HG03469 (cell line): ENCODE measurements at regions not wholly inside any gene's neighbourhood (a gene's known extent, or its start where the extent isn't known, plus 50 kb on each side); places are given as distances from the start of the nearest gene placed in this dataset.
"Not testable (repeated sequence)": the region's sequence is repeated elsewhere in the genome, so short reads cannot be mapped to it uniquely, and the experiment has no call there.

ENCODE experiments used
- ATAC-seq: cut with Tn5 transposase; IDR thresholded peaks from one replicate; pipeline ENCODE4 v1.9.1; 2021; ENCODE audit warnings: mild to moderate bottlenecking, moderate library complexity, moderate number of reproducible peaks; ENCODE audit not compliant: unreplicated experiment

DNA sequence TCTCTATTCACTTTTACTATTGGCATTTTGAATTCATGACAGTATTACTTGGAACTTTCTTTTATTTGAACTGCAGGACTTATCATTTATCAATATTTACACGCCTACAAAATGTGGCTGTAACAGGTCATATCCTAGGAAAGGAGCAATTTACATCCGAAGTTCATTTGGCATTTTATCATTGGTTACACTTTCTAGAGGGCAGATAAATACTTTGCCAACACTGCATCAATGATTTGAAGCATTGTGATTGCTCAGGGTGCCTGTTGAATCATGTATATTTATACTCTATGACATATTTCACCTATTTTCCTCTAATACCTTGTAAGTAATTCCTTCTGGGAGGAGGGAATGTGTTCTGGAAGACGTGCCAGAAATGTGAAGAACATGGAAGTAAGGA is 136.7 kb downstream of the MID1IP1 start:
- ATAC-seq = no peak

DNA sequence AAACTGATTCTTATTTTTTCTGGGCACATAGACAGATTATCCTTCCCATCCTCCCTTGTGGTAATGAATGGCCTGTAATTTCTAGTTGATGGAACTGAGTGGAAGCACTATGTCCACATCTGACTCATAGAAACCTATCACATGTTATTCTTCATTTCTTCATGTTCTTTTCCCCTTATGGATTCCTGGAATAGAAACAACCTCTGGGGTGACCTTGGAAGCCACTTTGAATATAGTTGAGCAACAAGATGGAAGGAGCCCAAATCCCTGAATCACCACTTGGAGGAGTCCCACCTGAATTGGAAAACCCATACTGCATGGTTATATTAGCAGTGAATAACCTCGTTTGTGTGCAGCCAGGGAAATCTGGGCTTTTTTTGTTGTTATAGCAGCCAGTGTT is 137.8 kb downstream of the MID1IP1 start:
- ATAC-seq = no peak

DNA sequence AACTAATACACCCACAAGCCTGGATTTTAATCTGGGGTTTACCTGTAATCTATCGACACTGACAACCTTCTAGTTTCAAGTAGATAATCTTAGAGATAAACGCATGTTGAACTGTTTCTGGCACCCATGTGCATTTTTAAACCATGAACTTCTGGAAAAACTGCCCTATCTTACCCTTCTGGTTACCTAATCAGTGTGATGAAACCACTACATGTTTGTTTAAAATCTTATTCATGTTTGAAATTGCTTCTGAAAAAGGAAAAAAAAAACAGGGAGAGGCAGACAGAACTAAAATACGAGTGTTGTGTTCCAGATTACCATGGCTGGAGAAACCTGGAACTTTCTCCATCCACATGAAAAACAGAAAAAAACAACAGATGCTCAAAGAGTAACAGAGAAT is 139.3 kb downstream of the MID1IP1 start:
- ATAC-seq = no peak

DNA sequence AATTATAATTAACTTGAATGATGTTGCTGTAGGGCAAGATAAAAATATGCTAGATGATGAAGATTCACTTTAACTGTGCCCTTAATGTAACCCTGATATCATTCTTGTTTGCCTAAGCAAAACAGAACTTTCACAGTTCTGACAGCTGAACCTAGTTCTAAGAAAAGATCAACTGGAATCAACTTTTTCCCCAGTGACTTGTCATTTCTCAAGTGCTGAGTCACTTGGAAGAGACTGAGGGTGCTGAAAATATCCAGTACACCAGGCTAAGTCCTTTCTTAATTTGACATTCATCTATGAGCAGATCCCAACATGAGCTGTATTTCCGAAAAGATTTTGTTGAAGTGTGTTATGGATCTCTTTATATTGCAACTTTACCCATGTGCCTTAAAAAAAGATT is 140.4 kb downstream of the MID1IP1 start:
- ATAC-seq = no peak

DNA sequence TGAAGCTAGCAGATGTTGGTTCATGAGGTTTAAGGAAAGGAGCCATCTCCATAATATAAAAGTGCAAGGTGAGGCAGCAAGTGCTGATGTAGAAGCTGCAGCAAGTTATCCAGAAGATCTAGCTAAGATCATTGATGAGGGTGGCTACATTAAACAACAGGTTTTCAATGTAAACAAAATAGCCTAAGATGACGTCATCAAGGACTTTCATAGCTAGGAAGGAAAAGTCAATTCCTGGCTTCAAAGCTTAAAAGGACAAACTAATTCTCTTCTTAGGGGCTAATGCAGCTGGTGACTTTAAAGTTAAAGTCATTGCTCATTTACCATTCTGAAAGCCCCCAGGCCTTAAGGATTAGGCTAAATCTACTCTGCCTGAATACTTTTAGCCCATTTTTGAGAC is 141.9 kb downstream of the MID1IP1 start:
- ATAC-seq = no peak

DNA sequence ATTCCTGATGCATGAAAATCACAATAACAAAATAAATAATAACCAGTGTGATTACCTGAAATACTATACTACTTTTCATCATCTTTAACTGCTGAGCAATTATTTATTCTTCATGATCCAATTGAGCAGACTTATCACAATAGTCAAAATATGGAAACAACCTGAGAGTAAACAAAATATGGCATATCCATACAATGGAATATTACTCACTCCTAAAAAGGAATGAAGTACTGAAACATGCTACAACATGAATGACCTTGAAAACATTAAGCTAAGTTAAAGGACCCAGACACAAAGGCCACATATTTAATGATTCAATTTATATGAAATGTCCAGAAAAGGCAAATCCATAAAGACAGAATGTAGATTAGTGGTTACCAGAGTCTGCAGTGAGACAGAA is 146.8 kb downstream of the MID1IP1 start:
- ATAC-seq = no peak

DNA sequence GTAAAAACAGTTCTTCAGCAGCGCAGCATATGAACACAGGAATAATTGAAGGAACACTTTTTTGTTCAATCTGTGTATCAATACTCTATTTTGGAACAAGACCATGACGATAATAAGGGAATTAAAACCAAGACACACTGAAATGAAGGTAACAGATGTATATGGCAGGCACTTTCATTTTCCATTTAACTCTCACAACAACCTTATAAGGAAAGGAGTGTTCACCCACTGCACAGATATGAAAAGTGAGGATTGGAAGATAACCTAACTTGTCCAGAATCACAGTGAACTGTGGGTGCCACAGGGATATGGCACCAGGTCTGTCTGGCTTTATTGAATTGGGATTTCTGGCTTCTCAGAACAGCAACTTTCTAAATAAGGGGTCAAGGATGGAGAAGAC is 153.3 kb downstream of the MID1IP1 start:
- ATAC-seq = no peak

DNA sequence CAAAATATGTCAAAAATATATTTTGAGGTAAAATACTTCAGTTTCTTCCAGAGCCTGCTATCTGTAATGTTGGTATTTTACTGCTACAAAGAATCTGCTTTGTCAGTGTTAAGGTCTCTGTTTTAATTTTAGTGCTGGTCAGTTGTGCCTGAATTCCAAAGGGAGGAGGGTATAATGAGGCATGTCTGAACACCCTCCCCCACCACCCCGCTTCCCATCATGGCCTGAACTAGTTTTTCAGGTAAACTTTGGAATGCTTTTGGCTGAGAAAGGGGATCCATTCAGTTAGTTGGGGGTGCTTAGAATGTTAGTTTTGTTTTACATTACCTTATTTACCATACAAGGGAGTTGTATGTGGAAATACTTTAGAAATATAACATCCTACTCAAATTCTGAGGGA is 158.5 kb downstream of the MID1IP1 start:
- ATAC-seq = no peak

DNA sequence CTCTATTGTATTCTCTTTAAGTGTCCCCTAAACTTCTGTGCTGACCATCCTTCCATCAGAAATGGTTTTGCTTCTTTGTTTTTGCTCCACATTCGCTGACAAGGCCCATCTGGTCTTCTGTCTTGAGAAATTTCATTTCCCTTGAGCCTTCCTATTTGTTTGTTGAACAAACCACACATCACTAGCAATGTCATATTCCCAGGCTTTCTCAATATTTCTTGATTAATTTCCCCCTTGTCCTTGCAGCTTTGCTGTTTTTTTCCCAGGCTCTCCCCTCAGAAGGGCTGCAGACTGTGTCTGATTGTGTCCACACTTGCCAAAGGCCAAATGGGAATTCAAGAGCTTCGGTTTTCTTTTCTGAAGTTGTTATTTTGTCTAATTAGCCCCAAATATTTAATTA is 158.9 kb downstream of the MID1IP1 start:
- ATAC-seq = no peak

DNA sequence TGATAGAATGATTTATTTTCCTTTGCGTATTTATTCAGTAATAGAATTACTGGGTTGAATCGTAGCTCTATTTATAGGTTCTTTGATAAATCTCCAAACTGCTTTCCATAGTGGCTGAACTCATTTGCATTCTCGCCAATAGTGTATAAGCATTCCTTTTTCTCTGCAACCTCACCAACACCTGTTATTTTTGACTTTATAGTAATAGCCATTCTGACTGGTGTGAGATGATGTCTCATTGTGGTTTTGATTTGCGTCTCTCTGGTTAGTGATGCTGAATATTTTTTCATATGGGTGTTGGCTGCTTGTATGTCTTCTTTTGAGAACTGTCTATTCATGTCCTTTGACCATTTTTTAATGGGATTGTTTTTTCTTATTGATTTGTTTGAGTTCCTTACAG is 160.7 kb downstream of the MID1IP1 start:
- ATAC-seq = no peak

DNA sequence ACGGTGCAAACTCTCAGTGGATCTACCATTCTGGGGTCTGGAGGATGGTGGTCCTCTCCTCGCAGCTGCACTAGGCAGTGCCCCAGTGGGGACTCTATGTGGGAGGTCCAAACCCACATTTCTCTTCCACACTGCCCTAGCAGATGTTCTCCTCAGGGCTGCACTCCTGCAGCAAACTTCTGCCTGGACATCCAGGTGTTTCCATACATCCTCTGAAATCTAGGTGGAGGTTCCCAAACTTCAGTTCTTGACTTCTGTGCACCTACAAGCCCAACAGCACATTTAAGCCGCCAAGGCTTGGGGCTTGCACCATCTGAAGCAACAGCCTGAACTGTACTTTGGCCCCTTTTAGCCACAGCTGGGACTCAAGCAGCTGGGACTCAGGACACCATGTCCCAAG is 162.0 kb downstream of the MID1IP1 start:
- not testable (repeated sequence) for ATAC-seq

DNA sequence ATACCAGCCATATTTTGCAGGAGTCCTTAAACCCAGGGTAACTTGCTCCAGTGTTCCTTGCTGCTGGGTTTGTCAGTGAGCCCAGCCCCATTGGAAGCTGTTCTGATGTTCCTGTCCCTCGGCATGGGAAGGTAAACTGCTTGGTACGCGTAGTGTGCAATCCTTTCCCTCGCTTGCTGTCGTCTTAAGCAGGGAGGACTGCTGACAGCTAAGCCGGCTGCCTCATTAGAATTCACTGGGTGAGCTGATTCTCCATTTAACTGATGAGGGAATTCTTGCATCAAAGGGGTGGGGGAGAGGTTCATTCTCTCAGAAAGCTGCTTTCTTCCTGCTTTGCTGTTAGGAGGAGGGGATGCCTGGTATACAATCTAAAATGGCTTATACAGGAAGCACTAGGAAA is 164.6 kb downstream of the MID1IP1 start:
- ATAC-seq = no peak

DNA sequence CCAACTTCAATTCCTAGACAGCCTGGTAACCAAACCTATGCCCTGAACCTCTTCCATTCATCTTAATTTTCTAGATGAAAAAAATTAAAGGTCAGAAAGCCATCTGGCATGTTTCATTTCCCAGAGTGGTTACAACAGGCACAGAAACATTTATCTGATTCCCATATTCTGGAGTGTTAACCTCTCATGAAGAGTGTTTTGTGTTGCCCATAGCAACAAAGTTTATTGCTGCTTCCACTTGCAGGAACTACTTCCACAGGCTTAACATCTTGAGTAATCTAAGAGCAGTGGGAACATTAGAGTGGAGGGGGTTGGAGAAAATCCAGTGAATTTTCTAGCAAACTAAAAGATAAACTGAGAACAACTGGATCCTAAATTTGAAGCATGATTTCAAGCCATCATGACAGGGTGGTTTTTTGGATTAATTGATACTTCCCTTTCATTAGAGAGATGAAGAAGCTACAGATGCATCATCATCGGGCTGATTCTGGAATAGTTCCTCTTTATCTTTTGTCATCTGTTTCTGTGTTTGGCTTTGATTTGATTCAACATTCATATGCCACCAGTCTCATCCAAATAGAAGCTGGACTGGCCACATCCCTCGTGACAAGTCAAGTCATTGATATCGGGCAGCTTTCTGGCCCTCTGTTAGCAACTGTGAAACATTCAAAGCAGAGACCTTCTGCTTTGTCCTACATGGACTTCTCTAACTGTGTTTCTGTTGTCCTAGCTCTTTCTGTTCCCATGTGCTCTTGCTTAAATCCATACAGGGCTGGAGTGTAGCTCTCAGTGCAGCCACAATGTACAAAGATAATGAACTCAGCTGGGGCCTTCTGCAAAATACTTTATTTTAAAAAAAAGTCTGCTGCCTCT is 167.3 kb downstream of the MID1IP1 start:
- ATAC-seq = no peak

DNA sequence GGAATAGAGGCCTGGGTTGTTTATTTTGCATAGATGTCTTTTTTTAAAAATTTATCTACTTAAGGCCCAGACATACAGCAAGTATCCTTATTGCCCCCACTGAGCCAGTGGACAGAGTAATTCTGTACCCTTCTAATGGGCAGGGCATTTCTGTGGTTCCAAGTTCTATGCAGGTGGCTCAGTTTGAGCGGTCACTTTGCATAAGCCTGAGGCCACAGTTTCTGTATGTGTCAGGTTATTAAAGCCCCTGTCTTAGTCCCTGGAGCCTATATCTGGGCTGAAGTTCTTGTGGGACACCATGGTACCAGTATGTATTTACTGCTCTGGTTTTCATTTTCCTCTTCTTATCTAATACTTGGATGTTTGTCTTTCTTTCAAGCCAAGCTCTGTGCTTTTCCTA is 168.8 kb downstream of the MID1IP1 start:
- ATAC-seq = peak; percentile 56

DNA sequence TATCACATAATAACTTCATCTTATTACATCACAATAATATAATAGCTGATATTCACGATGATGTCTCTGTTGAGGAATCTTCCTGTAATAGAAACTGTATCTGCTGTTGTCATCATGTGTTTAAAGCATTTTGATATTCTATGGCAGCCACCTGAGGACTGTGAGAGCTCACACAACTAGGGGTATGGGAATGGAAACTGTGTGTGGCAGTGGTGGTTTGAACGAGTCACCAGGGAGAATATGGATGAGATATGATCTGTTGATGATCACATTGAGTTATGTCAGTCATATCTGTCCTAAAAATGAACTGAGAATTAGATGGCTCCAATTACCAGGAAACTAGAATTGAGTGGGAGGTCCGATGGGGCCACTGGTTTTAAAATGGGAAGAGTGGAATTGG is 169.6 kb downstream of the MID1IP1 start:
- ATAC-seq = no peak

DNA sequence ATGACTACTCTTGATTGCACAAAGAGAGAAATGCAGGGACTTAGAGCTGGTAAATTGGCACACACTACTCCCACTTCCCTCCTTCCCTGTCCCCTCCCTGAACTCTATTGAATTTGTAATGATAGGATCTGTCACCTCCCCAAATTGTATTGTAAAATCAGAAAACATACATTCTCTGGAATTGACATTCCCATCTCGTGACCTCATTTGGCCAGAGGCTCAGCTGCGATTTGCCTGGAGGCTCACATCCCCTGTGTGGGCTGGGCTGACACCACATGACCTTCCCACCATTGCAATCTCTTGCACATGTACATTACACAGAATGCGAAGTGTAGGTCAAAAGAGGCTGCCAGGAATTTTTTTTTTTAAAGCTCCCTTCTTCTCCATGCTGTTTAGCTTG is 172.1 kb downstream of the MID1IP1 start:
- no peak for ATAC-seq

DNA sequence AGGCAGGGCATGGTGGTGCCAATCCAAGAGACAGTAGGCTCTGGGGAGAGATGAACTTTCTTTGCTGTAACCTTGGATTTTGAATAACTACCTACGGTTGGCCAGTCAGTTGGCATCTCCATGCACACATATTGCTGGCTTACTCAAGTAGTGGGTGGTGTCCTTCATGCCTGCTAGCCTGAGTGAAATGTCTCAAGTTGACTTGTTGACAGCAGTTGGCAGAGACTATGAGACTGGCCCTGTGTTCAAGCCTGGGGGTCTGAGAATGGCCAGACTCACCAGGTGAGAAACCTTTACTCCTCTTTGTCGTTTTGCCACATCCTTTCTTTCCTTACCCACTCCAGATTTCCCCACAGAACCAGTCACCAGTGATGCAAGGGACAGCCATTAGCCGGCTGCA is 173.3 kb downstream of the MID1IP1 start:
- ATAC-seq = no peak

DNA sequence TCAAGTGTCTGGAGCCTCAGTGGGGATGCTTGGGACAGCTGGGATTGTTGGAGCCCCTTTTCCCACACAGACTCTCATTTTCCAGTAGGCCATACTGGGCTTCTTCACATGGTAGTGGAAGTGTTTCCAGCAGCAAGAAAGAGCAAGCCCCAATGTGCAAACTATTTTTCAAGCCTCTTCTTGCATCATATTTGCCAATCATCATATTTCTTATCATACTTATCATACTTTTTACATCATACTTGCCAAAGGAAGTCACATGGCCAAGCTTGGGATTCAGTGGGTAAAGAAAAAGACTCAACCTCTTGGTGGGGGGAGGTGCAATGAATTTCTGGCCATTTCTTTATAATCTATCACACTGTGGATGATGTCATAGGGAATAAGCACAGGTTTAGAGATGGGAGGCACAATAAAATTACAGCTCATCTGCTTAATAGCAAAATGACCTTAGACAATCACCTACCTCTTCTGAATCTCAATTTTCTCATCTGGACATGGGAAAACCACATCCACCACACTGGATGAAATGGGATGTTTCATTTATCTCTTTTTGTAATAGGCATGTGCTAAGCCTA is 174.2 kb downstream of the MID1IP1 start:
- ATAC-seq = no peak

DNA sequence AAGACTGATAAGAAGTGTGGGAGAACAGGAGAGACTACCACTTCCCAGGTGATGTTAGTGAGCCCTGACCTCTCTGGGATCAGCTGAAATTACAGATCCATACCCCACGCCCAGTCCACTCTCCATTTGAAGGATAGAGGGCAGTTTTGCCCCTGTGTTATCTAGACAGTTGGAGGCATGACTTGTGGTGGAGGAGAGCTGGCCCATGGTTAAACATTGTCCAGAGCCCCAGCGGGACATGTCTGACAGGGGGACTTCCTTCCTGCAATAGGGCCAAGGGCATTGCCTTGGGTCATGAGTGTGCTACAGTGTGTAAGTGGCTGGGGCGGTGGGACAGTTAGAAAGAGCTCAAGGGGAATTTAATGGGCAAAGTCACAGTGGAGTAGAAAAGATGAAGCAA is 181.1 kb downstream of the MID1IP1 start:
- no peak for ATAC-seq

DNA sequence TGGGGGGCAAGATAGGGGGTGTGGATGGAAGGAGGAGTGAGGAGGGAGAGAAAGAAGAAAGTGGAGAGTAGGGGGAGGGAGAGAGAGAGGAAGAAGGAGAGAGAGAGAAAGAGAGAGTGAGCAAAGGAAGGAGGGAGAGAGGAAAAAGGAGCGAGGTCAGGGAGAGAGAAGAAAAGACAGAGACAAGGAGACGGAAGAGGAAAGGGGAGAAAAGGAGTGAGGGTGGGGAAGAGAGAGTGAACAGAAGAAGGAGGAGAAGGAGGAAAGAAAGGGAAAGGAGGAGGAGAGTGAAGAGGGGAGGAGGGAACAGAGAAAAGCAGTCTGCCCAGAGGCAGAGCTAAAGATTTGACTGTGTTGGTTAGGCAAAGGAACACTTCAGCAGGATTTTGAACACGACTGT is 181.6 kb downstream of the MID1IP1 start:
- ATAC-seq = no peak

DNA sequence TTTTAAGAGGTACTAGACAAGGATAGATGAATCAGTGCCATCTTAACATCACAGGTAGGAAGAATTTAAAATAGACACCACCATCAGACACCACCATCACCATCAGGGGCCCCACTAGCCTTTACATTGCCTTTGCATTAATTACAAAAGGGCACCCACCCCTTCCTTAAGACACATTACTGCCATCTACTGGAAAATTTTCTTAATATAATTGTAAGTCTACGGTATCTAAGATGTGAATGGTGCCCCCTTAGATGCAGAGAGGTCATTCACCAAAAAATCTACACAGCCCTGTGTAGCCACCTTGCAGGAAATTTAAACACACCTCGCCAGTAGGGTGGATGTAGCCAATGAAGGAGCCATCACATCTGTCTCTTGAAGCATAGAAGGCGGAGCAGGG is 184.1 kb downstream of the MID1IP1 start:
- no peak for ATAC-seq

DNA sequence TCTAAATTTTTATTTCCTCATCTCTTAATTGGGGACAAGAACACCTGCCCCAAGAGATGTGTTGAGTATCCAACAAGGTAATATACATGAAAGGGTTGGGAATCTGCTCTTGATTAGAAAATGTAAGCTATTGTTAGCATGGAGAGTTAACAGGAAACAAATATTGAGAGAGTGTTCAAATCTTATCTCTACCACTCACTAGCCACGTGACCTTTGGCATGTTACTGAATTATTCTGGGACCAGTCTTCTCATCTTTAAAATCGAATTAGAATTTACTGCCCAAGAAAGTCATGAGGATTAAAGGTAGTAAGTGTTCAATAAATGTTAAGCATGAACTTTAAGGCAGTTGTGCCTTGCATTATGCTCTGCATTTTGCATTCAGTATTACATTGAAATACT is 184.7 kb downstream of the MID1IP1 start:
- ATAC-seq = no peak

DNA sequence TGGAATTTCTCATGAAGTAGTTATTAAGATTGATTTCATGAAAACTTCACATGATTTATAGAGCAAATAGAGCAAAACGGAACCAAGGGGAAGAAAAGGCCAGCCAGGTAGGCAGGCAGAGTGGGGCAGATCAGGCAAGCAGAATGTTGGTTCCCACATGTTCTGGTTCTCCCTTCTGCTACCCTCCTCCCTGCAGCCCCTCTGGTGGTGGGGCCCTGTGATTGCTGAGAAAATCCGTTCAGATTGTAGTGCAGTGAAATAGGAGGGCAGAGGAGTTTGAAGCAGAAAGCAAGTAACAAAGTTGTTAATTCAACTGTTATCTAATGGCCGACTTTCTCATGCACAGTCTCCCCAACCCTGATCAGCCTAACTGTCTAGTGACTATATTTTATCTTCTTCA is 185.3 kb downstream of the MID1IP1 start:
- ATAC-seq = no peak
